ENCODE measurements at regions not wholly inside any gene's neighbourhood (a gene's known extent, or its start where the extent isn't known, plus 50 kb on each side); places are given as distances from the start of the nearest gene placed in this dataset.
"Not testable (repeated sequence)": the region's sequence is repeated elsewhere in the genome, so short reads cannot be mapped to it uniquely, and the experiment has no call there.

GRCh38 chr7:86981937-86982336, 77.5 kb downstream of the ELAPOR2 start:
- H3K4me3 ChIP-seq (ENCODE audit: low read depth, low read length); DNase-seq (ENCODE audit: low read depth); H3K36me3 ChIP-seq (ENCODE audit: control insufficient read depth, insufficient read depth, low read length); H3K27me3 ChIP-seq (ENCODE audit: control insufficient read depth, insufficient read depth, low read length): not testable (repeated sequence)

- Histone ChIP-seq H3K4me3 (ENCODE audit: low read depth, low read length) (no peak overlapping the region), H3K27me3 (ENCODE audit: control insufficient read depth, insufficient read depth, low read length) (no peaks in the 10 kb centered on the region), H3K36me3 (ENCODE audit: control insufficient read depth, insufficient read depth, low read length) (no peaks in the 10 kb centered on the region)
- TF ChIP-seq CTCF (IDR thresholded peaks at IDR 0.05; ENCODE audit: insufficient read depth, low read length, poor library complexity, severe bottlenecking), result no peak
- no peak for DNase-seq (ENCODE audit: low read depth)
These were observed 78.3 kb downstream of the ELAPOR2 start for GRCh38 chr7:86981127-86981526.

GRCh38 chr7:86980223-86980622, 79.2 kb downstream of the ELAPOR2 start:
- no peak for DNase-seq (ENCODE audit: low read depth)
- Histone ChIP-seq H3K27me3 (ENCODE audit: control insufficient read depth, insufficient read depth, low read length) (no peaks in the 10 kb centered on the region), H3K36me3 (ENCODE audit: control insufficient read depth, insufficient read depth, low read length) (no peaks in the 10 kb centered on the region), H3K4me3 (ENCODE audit: low read depth, low read length) (no peak overlapping the region)
- no peak for TF ChIP-seq CTCF (IDR thresholded peaks at IDR 0.05; ENCODE audit: insufficient read depth, low read length, poor library complexity, severe bottlenecking)

- Histone ChIP-seq H3K4me3 (ENCODE audit: low read depth, low read length) (no peak overlapping the region), H3K36me3 (ENCODE audit: control insufficient read depth, insufficient read depth, low read length) (no peaks in the 10 kb centered on the region), H3K27me3 (ENCODE audit: control insufficient read depth, insufficient read depth, low read length) (no peaks in the 10 kb centered on the region)
- no peak for DNase-seq (ENCODE audit: low read depth)
- no peak for TF ChIP-seq CTCF (IDR thresholded peaks at IDR 0.05; ENCODE audit: insufficient read depth, low read length, poor library complexity, severe bottlenecking)
These were observed 80.5 kb downstream of the ELAPOR2 start for GRCh38 chr7:86978808-86979506.

- no peaks in the 10 kb centered on the region for H3K27me3 ChIP-seq (ENCODE audit: control insufficient read depth, insufficient read depth, low read length)
- no peak for DNase-seq (ENCODE audit: low read depth)
- TF ChIP-seq CTCF (IDR thresholded peaks at IDR 0.05; ENCODE audit: insufficient read depth, low read length, poor library complexity, severe bottlenecking), result no peak
- no peaks in the 10 kb centered on the region for H3K36me3 ChIP-seq (ENCODE audit: control insufficient read depth, insufficient read depth, low read length)
- no peak overlapping the region for H3K4me3 ChIP-seq (ENCODE audit: low read depth, low read length)
These were observed 82.5 kb downstream of the ELAPOR2 start for GRCh38 chr7:86976958-86977357.

GRCh38 chr7:86975914-86976313, 83.5 kb downstream of the ELAPOR2 start:
- H3K27me3 ChIP-seq (ENCODE audit: control insufficient read depth, insufficient read depth, low read length), result no peaks in the 10 kb centered on the region
- H3K36me3 ChIP-seq (ENCODE audit: control insufficient read depth, insufficient read depth, low read length), result no peaks in the 10 kb centered on the region
- DNase-seq (ENCODE audit: low read depth), result no peak
- TF ChIP-seq CTCF (IDR thresholded peaks at IDR 0.05; ENCODE audit: insufficient read depth, low read length, poor library complexity, severe bottlenecking), result no peak
- H3K4me3 ChIP-seq (ENCODE audit: low read depth, low read length), result no peak overlapping the region

Data from kidney epithelial cell (primary cell).